ENCODE measurements at regions not wholly inside any gene's neighbourhood (a gene's known extent, or its start where the extent isn't known, plus 50 kb on each side); places are given as distances from the start of the nearest gene placed in this dataset.

GRCh38 chr20:51287628-51288413 lies 254.7 kb downstream of the NFATC2 start:
- no peak for TF ChIP-seq CTCF (conservative IDR thresholded peaks at IDR 0.05)
- TF ChIP-seq ZFX (IDR thresholded peaks at IDR 0.05): no peak

Data from C4-2B (cell line).